DND-41 (cell line): ENCODE measurements at regions not wholly inside any gene's neighbourhood (a gene's known extent, or its start where the extent isn't known, plus 50 kb on each side); places are given as distances from the start of the nearest gene placed in this dataset.

Experiments used
- ATAC-seq: fragments of 200-7000 bp; cut with Tn5 transposase; 3 replicates; pipeline ENCODE4 v1.9.1; 2021; ENCODE audit warnings: low read depth; ENCODE audit not compliant: insufficient read depth
- DNase-seq: peaks from one replicate; pipeline ENCODE4 v3.0.0-alpha.2; 2020
- H2AFZ ChIP-seq: 2 replicates; pipeline ENCODE4 v1.6.0; 2012; ENCODE audit warnings: low read depth, low read length
- H3K27ac ChIP-seq: 2 replicates; pipeline ENCODE4 v1.5.1; 2012; ENCODE audit warnings: low read length, inconsistent platforms
- H3K27me3 ChIP-seq: fragments of 200-600 bp; sonication (generic); 2 replicates; pipeline ENCODE4 v1.6.0; 2012; ENCODE audit warnings: low read length, mild to moderate bottlenecking, inconsistent platforms; ENCODE audit not compliant: insufficient read depth, poor library complexity
- H3K36me3 ChIP-seq: 2 replicates; pipeline ENCODE4 v1.5.1; 2012; ENCODE audit warnings: low read length, inconsistent platforms; ENCODE audit not compliant: insufficient read depth
- H3K4me1 ChIP-seq: 2 replicates; pipeline ENCODE4 v1.5.1; 2012; ENCODE audit warnings: mild to moderate bottlenecking, low read length; ENCODE audit not compliant: insufficient read depth
- H3K4me2 ChIP-seq: 2 replicates; pipeline ENCODE4 v1.6.0; 2012; ENCODE audit warnings: mild to moderate bottlenecking, moderate library complexity, low read length, inconsistent platforms; ENCODE audit not compliant: insufficient read depth
- H3K4me3 ChIP-seq, 2 experiments: fragments of 200-600 bp in 1 of 2; shearing (Covaris generic) in 1 of 2; 2 replicates each; pipeline ENCODE4 v1.5.1; 2012 to 2016; ENCODE audit warnings: inconsistent platforms in 2 of 2, low read length in 2 of 2, mild to moderate bottlenecking in 2 of 2, low read depth in 1 of 2, moderate library complexity in 1 of 2
- H3K79me2 ChIP-seq: 2 replicates; pipeline ENCODE4 v1.6.0; 2012; ENCODE audit warnings: low read length, inconsistent platforms; ENCODE audit not compliant: insufficient read depth
- H3K9ac ChIP-seq: 2 replicates; pipeline ENCODE4 v1.6.0; 2012; ENCODE audit warnings: low read depth, mild to moderate bottlenecking, inconsistent platforms, low read length, moderate library complexity
- H3K9me3 ChIP-seq: 2 replicates; pipeline ENCODE4 v1.5.1; 2012; ENCODE audit warnings: low read length, moderate library complexity, mild to moderate bottlenecking, inconsistent platforms; ENCODE audit not compliant: insufficient read depth, severe bottlenecking
- H4K20me1 ChIP-seq: 2 replicates; pipeline ENCODE4 v1.6.0; 2012; ENCODE audit warnings: low read length; ENCODE audit not compliant: insufficient read depth
- CTCF ChIP-seq: IDR thresholded peaks from 2 replicates; pipeline ENCODE4 v1.5.1; 2012; ENCODE audit warnings: borderline replicate concordance, low read length, moderate library complexity, mild to moderate bottlenecking; ENCODE audit not compliant: poor library complexity, severe bottlenecking; ENCODE audit errors: extremely low read depth
- EZH2 ChIP-seq: IDR thresholded peaks from 3 replicates; pipeline ENCODE4 v1.6.1; 2012; ENCODE audit warnings: borderline replicate concordance, low read depth, mild to moderate bottlenecking, moderate library complexity, low read length, inconsistent platforms; ENCODE audit not compliant: severe bottlenecking

GRCh38 chr12:39176356-39176755, 266.6 kb downstream of the KIF21A start:
- Histone ChIP-seq H3K9ac (no peak overlapping the region), H2AFZ (no peak overlapping the region), H3K4me3 (no peak overlapping the region), H3K27me3 (no peaks in the 10 kb centered on the region), H3K9me3 (peaks cover 3% of the 10 kb centered on the region), H3K27ac (no peak overlapping the region), H3K79me2 (no peaks in the 10 kb centered on the region), H3K4me2 (no peak overlapping the region), H3K4me1 (no peaks in the 10 kb centered on the region), H4K20me1 (no peaks in the 10 kb centered on the region), H3K36me3 (no peaks in the 10 kb centered on the region)
- TF ChIP-seq CTCF = no peak
- no peak for TF ChIP-seq EZH2
- ATAC-seq = no peak
- DNase-seq = no peak

GRCh38 chr12:39173726-39174125, 268.3 kb upstream of the CPNE8 start:
- DNase-seq (no peak), ATAC-seq (no peak)

DNA sequence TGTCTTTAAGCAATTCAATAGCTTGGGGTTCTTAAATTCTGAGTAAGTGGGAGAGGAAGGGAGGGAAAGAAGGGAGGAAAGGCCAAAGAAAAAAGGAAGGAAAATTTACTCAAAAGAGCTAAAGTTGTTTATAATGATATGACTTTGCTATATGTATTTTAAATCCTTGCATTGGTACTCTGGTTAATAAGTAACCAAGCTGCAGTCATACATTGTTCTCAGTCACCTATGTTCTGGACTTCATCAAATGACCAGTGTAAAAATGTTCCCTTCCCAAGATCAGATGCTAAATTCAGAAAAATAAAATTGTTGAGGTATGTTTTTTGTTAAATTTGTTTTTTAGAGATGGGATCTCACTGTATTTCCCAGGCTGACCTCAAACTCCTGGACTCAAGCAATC, 259.9 kb upstream of the CPNE8 start:
- TF ChIP-seq EZH2 (no peak), CTCF (no peak)
- Histone ChIP-seq H3K4me3 (no peak overlapping the region), H3K9me3 (no peaks in the 10 kb centered on the region), H2AFZ (no peak overlapping the region), H4K20me1 (no peaks in the 10 kb centered on the region), H3K9ac (no peak overlapping the region), H3K36me3 (no peaks in the 10 kb centered on the region), H3K4me1 (no peaks in the 10 kb centered on the region), H3K4me2 (no peak overlapping the region), H3K79me2 (no peaks in the 10 kb centered on the region), H3K27ac (no peak overlapping the region), H3K27me3 (no peaks in the 10 kb centered on the region)
- ATAC-seq (no peak), DNase-seq (no peak)

More at GRCh38 chr12:39173726-39174125, 268.3 kb upstream of the CPNE8 start:
- H3K79me2 ChIP-seq = no peaks in the 10 kb centered on the region
- H2AFZ ChIP-seq = no peak overlapping the region
- H3K27me3 ChIP-seq = no peaks in the 10 kb centered on the region
- H3K4me3 ChIP-seq = no peak overlapping the region
- H3K9ac ChIP-seq = no peak overlapping the region
- no peak for TF ChIP-seq CTCF
- TF ChIP-seq EZH2 = no peak
- no peak overlapping the region for H3K27ac ChIP-seq
- no peaks in the 10 kb centered on the region for H3K4me1 ChIP-seq
- H4K20me1 ChIP-seq = no peaks in the 10 kb centered on the region
- no peak overlapping the region for H3K4me2 ChIP-seq
- no peaks in the 10 kb centered on the region for H3K36me3 ChIP-seq
- H3K9me3 ChIP-seq = peaks cover 3% of the 10 kb centered on the region

DNA sequence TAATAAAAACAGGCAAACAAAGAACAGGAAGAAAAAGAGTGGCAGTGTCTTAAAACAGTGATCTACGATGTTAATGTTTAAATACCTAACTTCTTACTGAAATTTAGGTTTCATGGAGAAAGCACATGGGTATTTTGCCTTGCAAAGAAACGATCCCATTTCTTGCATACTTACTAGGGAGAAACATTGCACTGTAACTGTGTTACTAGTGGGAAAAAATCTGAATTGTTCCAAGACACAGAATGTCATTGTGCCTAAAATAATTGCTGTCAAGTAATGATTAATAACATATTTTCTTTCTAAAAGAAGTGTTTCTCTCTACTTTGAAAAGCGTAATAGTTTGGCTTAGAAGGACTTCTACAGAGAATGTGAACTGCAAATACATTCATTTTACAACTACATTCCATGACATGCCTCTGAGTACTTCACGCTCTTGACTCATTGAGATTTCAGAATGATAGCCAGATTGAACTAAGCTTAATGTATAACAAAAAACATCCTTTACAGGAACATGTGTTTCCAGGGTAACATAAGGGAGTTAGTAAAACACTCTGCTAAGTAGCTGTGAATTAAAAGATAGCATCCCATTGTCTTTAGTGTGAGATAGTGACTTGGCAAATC, 256.2 kb upstream of the CPNE8 start:
- no peak overlapping the region for H3K27ac ChIP-seq
- no peak overlapping the region for H3K9ac ChIP-seq
- H3K36me3 ChIP-seq = no peaks in the 10 kb centered on the region
- H3K4me3 ChIP-seq = no peak overlapping the region
- no peak overlapping the region for H3K4me2 ChIP-seq
- no peak for ATAC-seq
- H3K9me3 ChIP-seq = no peaks in the 10 kb centered on the region
- H4K20me1 ChIP-seq = no peaks in the 10 kb centered on the region
- H2AFZ ChIP-seq = no peak overlapping the region
- TF ChIP-seq EZH2 (no peak), CTCF (no peak)
- no peaks in the 10 kb centered on the region for H3K79me2 ChIP-seq
- DNase-seq = no peak
- H3K27me3 ChIP-seq = no peaks in the 10 kb centered on the region
- H3K4me1 ChIP-seq = no peaks in the 10 kb centered on the region
